HEK293T (cell line): ENCODE measurements at regions not wholly inside any gene's neighbourhood (a gene's known extent, or its start where the extent isn't known, plus 50 kb on each side); places are given as distances from the start of the nearest gene placed in this dataset.

Experiments used
- BHLHE40 ChIP-seq: fragments of 450-650 bp; IDR thresholded peaks from 2 replicates; pipeline ENCODE4 v1.6.1; 2016; ENCODE audit warnings: mild to moderate bottlenecking, moderate library complexity, borderline replicate concordance
- CTBP1 ChIP-seq: fragments of 450-650 bp; IDR thresholded peaks from 2 replicates; pipeline ENCODE4 v1.6.1; 2016; ENCODE audit warnings: borderline replicate concordance
- FOXA1 ChIP-seq: fragments of 450-650 bp; IDR thresholded peaks from 2 replicates; pipeline ENCODE4 v1.6.1; 2016; ENCODE audit warnings: mild to moderate bottlenecking
- FOXM1 ChIP-seq: fragments of 450-650 bp; IDR thresholded peaks from 2 replicates; pipeline ENCODE4 v1.6.1; 2017; ENCODE audit warnings: mild to moderate bottlenecking, borderline replicate concordance
- HDGF ChIP-seq: fragments of 450-650 bp; IDR thresholded peaks from 2 replicates; pipeline ENCODE4 v1.6.1; 2017; ENCODE audit warnings: antibody characterized with exemption, borderline replicate concordance
- NFRKB ChIP-seq: fragments of 450-650 bp; IDR thresholded peaks from 2 replicates; pipeline ENCODE4 v1.6.1; 2016; ENCODE audit warnings: mild to moderate bottlenecking, moderate library complexity
- SP1 ChIP-seq: fragments of 450-650 bp; IDR thresholded peaks from 2 replicates; pipeline ENCODE4 v1.6.1; 2017
- SUZ12 ChIP-seq: fragments of 450-650 bp; IDR thresholded peaks from 2 replicates; pipeline ENCODE4 v1.6.1; 2016; ENCODE audit warnings: mild to moderate bottlenecking
- TARDBP ChIP-seq: fragments of 450-650 bp; IDR thresholded peaks from 2 replicates; pipeline ENCODE4 v1.6.1; 2016
- TF ChIP-seq, protein P1 (sequence below): fragments of 450-650 bp; IDR thresholded peaks from 2 replicates; pipeline ENCODE4 v1.6.1; 2016

GRCh38 chr9:32251539-32251938, 132.9 kb upstream of the ACO1 start:
- TF ChIP-seq, protein P1, sequence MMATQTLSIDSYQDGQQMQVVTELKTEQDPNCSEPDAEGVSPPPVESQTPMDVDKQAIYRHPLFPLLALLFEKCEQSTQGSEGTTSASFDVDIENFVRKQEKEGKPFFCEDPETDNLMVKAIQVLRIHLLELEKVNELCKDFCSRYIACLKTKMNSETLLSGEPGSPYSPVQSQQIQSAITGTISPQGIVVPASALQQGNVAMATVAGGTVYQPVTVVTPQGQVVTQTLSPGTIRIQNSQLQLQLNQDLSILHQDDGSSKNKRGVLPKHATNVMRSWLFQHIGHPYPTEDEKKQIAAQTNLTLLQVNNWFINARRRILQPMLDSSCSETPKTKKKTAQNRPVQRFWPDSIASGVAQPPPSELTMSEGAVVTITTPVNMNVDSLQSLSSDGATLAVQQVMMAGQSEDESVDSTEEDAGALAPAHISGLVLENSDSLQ = no peak
- TF ChIP-seq CTBP1 (no peak), FOXM1 (no peak), HDGF (no peak), BHLHE40 (no peak), NFRKB (no peak), SP1 (no peak), TARDBP (no peak), SUZ12 (no peak), FOXA1 (no peak)
